Stimulated activated CD8-positive, alpha-beta memory T cell treated with anti-CD3 and anti-CD28 coated beads, Interleukin-7, amount 100 ng/mL, for 4 hours (primary cell): ENCODE measurements at regions not wholly inside any gene's neighbourhood (a gene's known extent, or its start where the extent isn't known, plus 50 kb on each side); places are given as distances from the start of the nearest gene placed in this dataset.

ENCODE experiments used
- DNase-seq, 2 donors: peaks; one replicate each; pipeline ENCODE4 v3.0.0-alpha.2; 2020; ENCODE audit warnings: low read depth in 2 of 2

- DNase-seq = no peak
These were observed 168.7 kb upstream of the ITGB1 start for GRCh38 chr10:33126742-33127141.

GRCh38 chr10:33125522-33126517, 167.8 kb upstream of the ITGB1 start:
- no peak for DNase-seq

GRCh38 chr10:33125111-33125510, 167.1 kb upstream of the ITGB1 start:
- DNase-seq = no peak

- DNase-seq = no peak
These were observed 165.7 kb upstream of the ITGB1 start for GRCh38 chr10:33123680-33124079.

- DNase-seq = no peak
These were observed 164.2 kb upstream of the ITGB1 start for GRCh38 chr10:33122014-33122809.

GRCh38 chr10:33120700-33121099, 162.7 kb upstream of the ITGB1 start:
- no peak for DNase-seq

- no peak for DNase-seq
These were observed 162.2 kb upstream of the ITGB1 start for GRCh38 chr10:33120275-33120674.

GRCh38 chr10:33117816-33118215, 159.8 kb upstream of the ITGB1 start:
- peak in 1 of 2 donors; percentile 37 for DNase-seq

- no peak for DNase-seq
These were observed 159.2 kb upstream of the ITGB1 start for GRCh38 chr10:33117230-33117629.

GRCh38 chr10:33115738-33116719, 158.0 kb upstream of the ITGB1 start:
- DNase-seq = no peak

GRCh38 chr10:33114451-33114952, 156.5 kb upstream of the ITGB1 start:
- no peak for DNase-seq

- no peak for DNase-seq
These were observed 155.4 kb upstream of the ITGB1 start for GRCh38 chr10:33113466-33113865.

- DNase-seq = no peak
These were observed 154.9 kb upstream of the ITGB1 start for GRCh38 chr10:33112831-33113455.

GRCh38 chr10:33111488-33112051, 153.5 kb upstream of the ITGB1 start:
- DNase-seq = no peak

- DNase-seq = no peak
These were observed 151.9 kb upstream of the ITGB1 start for GRCh38 chr10:33109788-33110469.

- no peak for DNase-seq
These were observed 151.4 kb upstream of the ITGB1 start for GRCh38 chr10:33109384-33109783.

GRCh38 chr10:33107953-33108352, 149.9 kb upstream of the ITGB1 start:
- DNase-seq = no peak

GRCh38 chr10:33106767-33107166, 148.7 kb upstream of the ITGB1 start:
- DNase-seq = no peak

GRCh38 chr10:33103863-33104379, 145.9 kb upstream of the ITGB1 start:
- no peak for DNase-seq

GRCh38 chr10:33102071-33102470, 144.0 kb upstream of the ITGB1 start:
- DNase-seq = no peak
